Keratinocyte (primary cell): ENCODE measurements at regions not wholly inside any gene's neighbourhood (a gene's known extent, or its start where the extent isn't known, plus 50 kb on each side); places are given as distances from the start of the nearest gene placed in this dataset.

Source experiments
- CTCF ChIP-seq, 3 experiments: IDR thresholded peaks in 1 of 3; conservative IDR thresholded peaks in 1 of 3; optimal IDR thresholded peaks in 1 of 3; 2 replicates in 2 of 3; 3 replicates in 1 of 3; pipeline versions ENCODE3 to v1.5.1; 2011; ENCODE audit warnings: low read length in 3 of 3, mild to moderate bottlenecking in 3 of 3, moderate library complexity in 2 of 3, control low read depth in 1 of 3, inconsistent platforms in 1 of 3; ENCODE audit not compliant: insufficient read depth in 2 of 3; ENCODE audit errors: extremely low read depth in 1 of 3
- EZH2 ChIP-seq: IDR thresholded peaks from one replicate; pipeline ENCODE4 v1.6.1; 2012; ENCODE audit warnings: inconsistent platforms, mild to moderate bottlenecking, low read length, moderate library complexity

GRCh38 chr4:179563741-179564140, 2121.5 kb upstream of the AGA start:
- TF ChIP-seq CTCF (optimal IDR thresholded peaks at IDR 0.05 in 1 of 3, IDR thresholded peaks at IDR 0.05 in 1 of 3, conservative IDR thresholded peaks at IDR 0.05 in 1 of 3; ENCODE audit: extremely low read depth in 1 of 3, insufficient read depth in 2 of 3, low read length in 3 of 3): no peak
- no peak for TF ChIP-seq EZH2
